Stimulated activated naive CD8-positive, alpha-beta T cell treated with anti-CD3 and anti-CD28 coated beads, Interleukin-15, Interleukin-2, amounts not matched to agents 100 U/mL and 50 U/mL, for 24 hours (primary cell): ENCODE measurements at regions not wholly inside any gene's neighbourhood (a gene's known extent, or its start where the extent isn't known, plus 50 kb on each side); places are given as distances from the start of the nearest gene placed in this dataset.

Experiments
- ATAC-seq: fragments of 150-1000 bp; cut with Tn5 transposase; one replicate; pipeline ENCODE4 v1.10.0; 2021
- DNase-seq: peaks from one replicate; pipeline ENCODE4 v3.0.0; 2021

GRCh38 chr20:20877079-20877478 is 164.6 kb upstream of the RALGAPA2 start:
- DNase-seq: no peak
- ATAC-seq: no peak

DNA sequence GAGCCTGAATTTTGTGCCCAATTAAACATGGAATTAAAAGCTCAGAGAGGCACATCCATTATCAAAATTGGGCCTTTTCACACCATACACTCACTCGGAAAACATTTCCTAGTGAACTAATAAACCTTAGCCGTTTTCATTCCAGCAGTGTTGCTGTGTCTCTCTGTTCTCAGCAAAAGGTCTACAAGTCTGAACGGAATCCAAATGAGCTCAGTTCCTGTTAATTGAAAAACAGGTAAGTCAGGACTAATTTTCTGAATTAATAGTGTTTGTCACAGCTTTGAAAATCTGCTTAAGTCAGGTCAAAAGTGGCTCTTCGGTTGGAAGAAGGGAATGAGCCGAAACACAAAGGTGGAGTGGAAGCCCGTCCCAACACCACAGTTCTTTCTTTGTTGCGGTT is 163.3 kb upstream of the RALGAPA2 start:
- no peak for DNase-seq
- ATAC-seq: no peak

DNA sequence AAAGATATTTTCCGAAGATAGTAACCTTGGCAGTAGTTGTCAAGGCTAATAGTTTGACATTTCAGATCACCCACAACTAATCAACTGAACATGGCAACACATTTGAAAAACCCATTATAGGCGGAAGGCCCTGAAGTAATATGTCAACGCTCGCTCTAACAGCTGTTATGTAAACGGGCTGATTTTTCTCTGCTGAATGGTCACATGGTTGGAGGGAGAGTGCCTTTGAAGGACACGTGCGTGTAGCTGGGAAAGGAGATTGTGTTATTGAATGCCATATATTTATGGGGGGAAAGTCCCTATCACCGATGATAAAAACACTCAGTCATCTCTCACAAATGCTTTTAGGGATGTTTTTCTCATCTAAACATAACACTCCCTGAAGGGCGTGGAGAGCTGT is 160.0 kb upstream of the RALGAPA2 start:
- ATAC-seq (no peak), DNase-seq (no peak)

- DNase-seq (no peak), ATAC-seq (no peak)
These were observed 156.8 kb upstream of the RALGAPA2 start for GRCh38 chr20:20869161-20869775.

GRCh38 chr20:20864351-20865096 is 152.1 kb upstream of the RALGAPA2 start:
- ATAC-seq (no peak), DNase-seq (no peak)

DNA sequence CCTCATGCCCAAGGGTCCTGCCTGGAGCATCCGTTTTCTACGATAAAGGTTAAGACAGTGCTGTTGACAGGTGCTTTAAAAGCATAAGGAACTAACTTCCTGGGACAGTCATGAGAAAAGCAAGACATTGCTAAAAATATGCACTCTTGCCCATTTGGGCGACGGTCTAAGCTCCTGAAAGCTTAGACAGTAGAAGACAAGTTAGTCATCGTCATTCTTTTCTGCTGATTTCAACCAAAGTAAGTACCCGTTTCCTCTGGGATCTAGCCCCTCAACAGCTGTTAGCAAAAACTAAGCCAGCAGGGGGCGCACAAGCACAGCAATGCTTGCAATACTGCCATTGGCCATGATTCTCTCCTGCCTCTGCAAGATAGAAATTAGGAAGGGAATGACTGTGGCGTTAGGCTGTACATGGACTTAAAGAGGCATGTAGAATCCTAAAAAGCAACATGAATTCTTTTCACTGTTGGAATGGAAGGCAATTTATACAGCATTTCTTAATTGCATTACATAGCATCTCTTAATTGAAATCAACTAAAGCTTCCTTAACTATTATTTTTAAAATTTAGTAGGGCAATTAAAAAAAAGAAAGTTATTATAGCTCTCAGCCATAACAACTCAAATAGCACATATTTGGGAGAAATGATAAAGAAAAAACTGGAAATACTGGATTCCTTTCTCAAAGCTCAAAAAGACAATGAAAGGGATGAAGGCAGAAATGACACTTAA is 147.8 kb upstream of the RALGAPA2 start:
- DNase-seq (peak; percentile 94), ATAC-seq (peak; percentile 77)

DNA sequence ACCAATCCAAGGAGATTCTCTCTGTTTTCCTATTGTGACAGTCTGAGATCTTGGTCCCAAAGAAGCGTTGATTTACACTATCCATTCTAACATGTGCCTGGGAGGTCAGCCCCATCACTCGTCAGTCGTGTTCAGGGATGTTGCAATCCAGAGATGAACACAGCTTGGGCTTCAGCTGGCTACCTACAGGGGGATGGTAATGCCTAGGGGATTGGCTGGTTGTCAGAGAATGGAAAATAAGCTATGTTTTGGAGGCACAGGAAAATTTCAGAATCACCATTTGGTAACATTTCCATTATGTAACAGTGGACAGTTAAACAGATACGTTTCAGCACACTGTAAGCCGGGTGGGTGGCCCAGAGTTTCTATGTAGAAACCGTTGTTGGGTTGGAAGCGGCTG is 147.1 kb upstream of the RALGAPA2 start:
- DNase-seq (no peak), ATAC-seq (no peak)

- no peak for ATAC-seq
- no peak for DNase-seq
These were observed 144.5 kb upstream of the RALGAPA2 start for GRCh38 chr20:20856956-20857355.

GRCh38 chr20:20856306-20856705 is 143.9 kb upstream of the RALGAPA2 start:
- ATAC-seq (no peak), DNase-seq (no peak)

DNA sequence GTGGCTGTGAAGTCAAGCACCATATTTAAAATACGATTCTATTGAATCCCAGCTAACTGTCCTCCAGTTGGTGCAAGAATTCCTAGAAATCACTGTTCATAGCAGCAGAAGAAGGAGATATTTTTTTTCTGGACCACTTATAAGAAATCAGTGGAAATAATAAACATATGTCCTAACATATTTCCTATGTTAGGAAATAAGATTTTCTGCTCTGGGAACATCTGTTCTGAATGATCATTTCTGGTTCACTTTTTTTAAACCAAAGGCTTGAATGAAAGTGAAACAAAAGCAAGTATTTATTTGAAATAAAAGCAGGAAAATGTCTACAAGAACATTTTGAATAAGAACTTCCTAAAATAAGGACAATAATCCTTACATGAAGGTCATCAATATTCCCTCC is 138.9 kb upstream of the RALGAPA2 start:
- DNase-seq (no peak), ATAC-seq (no peak)

DNA sequence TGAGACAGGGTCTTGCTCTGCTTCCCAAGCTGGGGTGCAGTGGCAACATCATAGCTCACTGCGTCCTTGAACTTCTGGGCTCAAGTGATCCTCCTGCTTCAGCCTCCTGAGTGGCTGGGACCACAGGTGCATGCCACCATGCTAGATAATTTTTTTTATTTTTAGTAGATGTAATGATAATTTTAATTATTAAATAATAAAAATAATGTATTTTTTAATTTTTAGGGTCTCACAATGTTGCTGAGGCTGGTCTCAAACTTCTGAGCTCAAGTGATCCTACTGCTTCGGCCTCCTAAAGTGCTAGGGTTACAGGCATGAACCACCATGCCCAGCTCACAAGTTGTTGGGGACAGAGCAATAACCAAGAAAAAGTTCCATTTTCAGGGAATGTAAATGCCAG is 138.0 kb upstream of the RALGAPA2 start:
- DNase-seq (no peak), ATAC-seq (no peak)

- DNase-seq (no peak), ATAC-seq (no peak)
These were observed 136.7 kb upstream of the RALGAPA2 start for GRCh38 chr20:20849161-20849560.

GRCh38 chr20:20847814-20848213 is 135.4 kb upstream of the RALGAPA2 start:
- ATAC-seq: no peak
- DNase-seq: no peak

- ATAC-seq (no peak), DNase-seq (no peak)
These were observed 131.5 kb upstream of the RALGAPA2 start for GRCh38 chr20:20843982-20844381.

DNA sequence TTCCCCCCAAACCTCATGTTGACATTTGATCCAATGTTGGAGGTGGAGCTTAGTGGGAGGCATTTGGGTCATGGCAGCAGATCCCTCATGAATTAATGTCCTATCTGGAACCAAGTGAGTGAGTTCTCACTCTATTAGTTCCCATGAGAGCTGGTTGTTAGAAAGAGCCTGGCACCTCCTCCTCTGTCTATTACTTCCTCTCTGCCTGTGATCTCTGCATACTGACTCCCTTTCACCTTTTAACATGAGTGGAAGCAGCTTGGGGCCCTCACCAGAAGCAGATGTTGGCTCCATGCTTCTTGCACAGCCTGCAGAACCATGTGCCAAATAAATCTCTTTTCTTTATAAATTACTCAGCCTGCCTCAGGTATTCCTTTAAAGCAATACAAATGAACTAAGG is 127.3 kb upstream of the RALGAPA2 start:
- DNase-seq: no peak
- no peak for ATAC-seq

DNA sequence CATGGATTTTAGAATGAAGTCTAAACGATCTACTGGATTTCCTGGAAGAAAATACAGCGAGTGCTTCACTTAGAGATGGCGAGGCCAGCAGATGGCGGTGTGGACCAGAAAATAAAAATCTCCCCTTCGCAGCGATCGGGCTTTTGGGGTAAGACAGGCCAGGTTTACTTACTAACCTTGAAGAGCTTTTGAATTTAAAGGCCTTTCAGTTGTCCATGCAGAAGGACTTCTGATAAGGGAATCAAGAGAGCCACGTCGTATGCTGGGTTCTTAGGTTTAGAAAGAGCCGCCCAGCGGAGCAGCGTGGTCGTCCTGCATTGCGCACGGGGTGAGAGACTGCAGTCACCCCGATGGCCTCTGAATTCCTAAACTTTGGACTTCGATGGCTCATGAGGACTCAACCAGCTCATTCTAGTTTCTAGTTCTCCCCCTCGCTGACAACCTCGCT is 125.2 kb upstream of the RALGAPA2 start:
- peak; percentile 30 for ATAC-seq

DNA sequence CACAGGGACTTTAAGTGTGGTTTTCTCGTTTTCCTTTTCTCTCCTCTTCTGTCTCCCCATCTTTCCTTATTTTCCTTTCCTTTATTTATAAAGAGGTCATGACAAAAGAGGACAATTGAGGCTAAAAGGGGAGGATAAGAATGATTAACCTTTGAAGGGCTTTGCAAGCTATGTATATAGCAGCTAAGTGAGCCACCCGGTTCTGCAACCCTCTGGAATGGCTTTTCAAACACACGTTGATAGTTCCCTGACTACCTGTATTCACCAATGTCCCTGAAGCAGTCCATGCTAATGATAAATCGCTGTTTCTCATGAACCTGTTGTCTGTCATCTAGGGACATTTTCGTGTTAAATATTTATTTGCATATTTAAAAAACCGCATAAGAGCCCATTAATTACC is 124.4 kb upstream of the RALGAPA2 start:
- DNase-seq: no peak
- no peak for ATAC-seq

More for the DNA sequence above, 125.2 kb upstream of the RALGAPA2 start:
- DNase-seq: peak; percentile 51

- DNase-seq: no peak
- ATAC-seq: no peak
These were observed 123.5 kb upstream of the RALGAPA2 start for GRCh38 chr20:20835897-20836296.

- DNase-seq (no peak), ATAC-seq (no peak)
These were observed 121.6 kb upstream of the RALGAPA2 start for GRCh38 chr20:20834008-20834407.

DNA sequence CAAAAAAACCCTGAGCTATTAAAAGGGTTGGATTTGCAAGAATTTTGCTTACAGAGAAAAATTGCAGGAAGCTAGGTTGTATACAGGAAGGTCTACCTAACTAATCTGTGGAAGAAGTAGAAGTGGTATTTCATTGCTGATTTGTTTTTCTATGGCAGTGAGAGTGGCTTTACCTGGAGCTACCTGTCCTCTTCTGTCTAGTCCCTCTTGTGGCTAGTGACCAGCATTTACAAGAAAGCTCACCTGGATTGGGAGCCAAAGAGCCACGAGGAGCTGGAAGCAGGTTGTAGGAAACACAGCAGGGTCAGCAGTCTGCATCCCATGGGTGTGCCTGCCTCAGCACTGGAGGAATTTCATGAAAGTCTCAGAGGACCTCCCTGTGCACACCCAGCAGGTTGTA is 120.3 kb upstream of the RALGAPA2 start:
- no peak for DNase-seq
- ATAC-seq: no peak

- DNase-seq: no peak
- ATAC-seq: no peak
These were observed 119.3 kb upstream of the RALGAPA2 start for GRCh38 chr20:20831794-20832193.

DNA sequence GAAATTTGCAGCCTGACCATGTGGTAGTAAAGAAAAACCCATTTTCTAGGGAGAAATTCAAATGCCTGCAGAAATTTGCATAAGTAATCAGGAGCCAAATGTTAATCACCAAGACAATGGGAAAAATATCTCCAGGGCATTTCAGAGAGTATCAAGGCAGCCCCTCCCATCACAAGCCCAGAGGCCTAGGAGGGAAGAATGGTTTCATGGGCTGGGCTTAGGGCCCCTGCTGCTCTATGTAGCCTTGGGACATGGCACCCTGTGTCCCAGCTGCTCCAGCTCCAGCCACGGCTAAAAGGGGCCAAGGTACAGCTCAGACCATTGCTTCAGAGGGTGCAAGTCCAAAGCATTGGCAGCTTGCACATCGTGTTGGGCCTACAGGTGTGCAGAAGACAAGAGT is 117.2 kb upstream of the RALGAPA2 start:
- DNase-seq (no peak), ATAC-seq (no peak)

DNA sequence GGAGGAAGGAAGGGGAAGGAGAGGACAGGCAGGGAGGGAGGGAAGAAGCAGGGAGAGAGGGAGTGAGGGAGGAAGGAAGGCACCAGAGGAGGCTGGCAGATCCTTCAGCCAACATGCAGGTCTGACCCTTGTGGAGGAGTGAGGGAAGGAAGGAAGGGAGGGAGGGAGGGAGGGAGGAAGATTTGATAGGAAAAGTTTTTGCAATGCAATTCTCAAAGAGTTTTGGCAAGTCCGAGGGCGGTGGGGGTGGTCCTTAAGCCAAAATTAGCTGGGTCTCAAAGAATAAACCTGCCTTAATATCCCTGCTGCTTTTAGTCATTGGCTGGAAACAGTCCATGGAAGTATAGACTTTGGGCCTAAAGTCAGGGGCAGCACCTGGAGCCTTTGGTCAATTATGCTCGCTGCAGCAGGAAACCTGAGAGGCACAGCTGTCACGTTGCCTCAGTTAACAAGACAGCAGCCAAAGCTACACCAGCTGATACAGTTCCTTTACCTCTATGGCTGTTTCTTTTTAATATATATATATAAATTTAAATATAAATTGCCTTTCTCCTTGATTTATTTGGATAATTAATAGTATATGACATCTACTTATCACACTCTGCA is 115.7 kb upstream of the RALGAPA2 start:
- no peak for ATAC-seq
- no peak for DNase-seq
